Chondrocyte (in vitro differentiated cells): ENCODE measurements at regions not wholly inside any gene's neighbourhood (a gene's known extent, or its start where the extent isn't known, plus 50 kb on each side); places are given as distances from the start of the nearest gene placed in this dataset.

ENCODE experiments used
- DNase-seq: peaks from one replicate; pipeline ENCODE4 v3.0.0; 2021; ENCODE audit warnings: mixed read lengths, low spot score
- H3K27ac Mint-ChIP-seq: one replicate; pipeline ENCODE4 v1.8.0; 2021; ENCODE audit warnings: mild to moderate bottlenecking, moderate library complexity, mixed read lengths; ENCODE audit not compliant: unreplicated experiment
- H3K27me3 Mint-ChIP-seq: 2 replicates; pipeline ENCODE4 v1.8.0; 2021; ENCODE audit warnings: low read depth, mixed read lengths
- H3K36me3 Mint-ChIP-seq: 2 replicates; pipeline ENCODE4 v1.8.0; 2021; ENCODE audit warnings: low read depth, mixed read lengths
- H3K4me1 Mint-ChIP-seq: 2 replicates; pipeline ENCODE4 v1.8.0; 2021; ENCODE audit warnings: low read depth, mild to moderate bottlenecking, mixed read lengths
- H3K4me3 Mint-ChIP-seq: one replicate; pipeline ENCODE4 v1.8.0; 2021; ENCODE audit warnings: mild to moderate bottlenecking, moderate library complexity, mixed read lengths; ENCODE audit not compliant: unreplicated experiment
- H3K9me3 Mint-ChIP-seq: 2 replicates; pipeline ENCODE4 v1.8.0; 2021; ENCODE audit warnings: low read depth, mixed read lengths
- TF ChIP-seq, protein P1 (sequence below): fragments of 200-600 bp; sonication (generic); IDR thresholded peaks from 2 replicates; pipeline ENCODE4 v1.5.0; 2021; ENCODE audit warnings: antibody characterized with exemption, mild to moderate bottlenecking, moderate library complexity

DNA sequence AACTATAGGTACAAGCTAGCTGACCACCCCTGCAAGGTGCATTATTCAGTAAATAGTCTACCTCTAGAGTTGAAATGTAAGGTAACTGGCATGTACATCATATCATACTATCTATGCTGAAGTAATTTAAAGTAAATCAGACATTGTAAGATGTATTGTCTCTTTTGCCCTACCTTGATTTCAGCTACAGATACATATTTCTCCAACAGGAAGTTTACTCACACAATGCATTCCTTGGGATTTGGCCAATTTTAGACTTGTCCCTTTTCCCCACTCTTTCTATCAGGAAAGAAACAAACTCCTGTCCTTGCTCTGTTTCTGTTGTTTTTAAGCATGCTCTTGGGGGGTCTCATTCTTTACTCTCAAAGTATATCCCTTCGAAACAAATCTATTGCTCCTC lies 58.5 kb upstream of the TSLP start:
- H3K9me3 Mint-ChIP-seq, result no peaks in the 10 kb centered on the region
- no peak overlapping the region for H3K27ac Mint-ChIP-seq
- TF ChIP-seq, protein P1, sequence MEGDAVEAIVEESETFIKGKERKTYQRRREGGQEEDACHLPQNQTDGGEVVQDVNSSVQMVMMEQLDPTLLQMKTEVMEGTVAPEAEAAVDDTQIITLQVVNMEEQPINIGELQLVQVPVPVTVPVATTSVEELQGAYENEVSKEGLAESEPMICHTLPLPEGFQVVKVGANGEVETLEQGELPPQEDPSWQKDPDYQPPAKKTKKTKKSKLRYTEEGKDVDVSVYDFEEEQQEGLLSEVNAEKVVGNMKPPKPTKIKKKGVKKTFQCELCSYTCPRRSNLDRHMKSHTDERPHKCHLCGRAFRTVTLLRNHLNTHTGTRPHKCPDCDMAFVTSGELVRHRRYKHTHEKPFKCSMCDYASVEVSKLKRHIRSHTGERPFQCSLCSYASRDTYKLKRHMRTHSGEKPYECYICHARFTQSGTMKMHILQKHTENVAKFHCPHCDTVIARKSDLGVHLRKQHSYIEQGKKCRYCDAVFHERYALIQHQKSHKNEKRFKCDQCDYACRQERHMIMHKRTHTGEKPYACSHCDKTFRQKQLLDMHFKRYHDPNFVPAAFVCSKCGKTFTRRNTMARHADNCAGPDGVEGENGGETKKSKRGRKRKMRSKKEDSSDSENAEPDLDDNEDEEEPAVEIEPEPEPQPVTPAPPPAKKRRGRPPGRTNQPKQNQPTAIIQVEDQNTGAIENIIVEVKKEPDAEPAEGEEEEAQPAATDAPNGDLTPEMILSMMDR, result no peak
- no peak for DNase-seq
- H3K36me3 Mint-ChIP-seq, result no peaks in the 10 kb centered on the region
- no peak overlapping the region for H3K4me3 Mint-ChIP-seq
- no peaks in the 10 kb centered on the region for H3K4me1 Mint-ChIP-seq
- peaks cover 12% of the 10 kb centered on the region for H3K27me3 Mint-ChIP-seq

GRCh38 chr5:111016801-111017200 lies 54.7 kb upstream of the TSLP start:
- H3K27me3 Mint-ChIP-seq, result peaks cover 11% of the 10 kb centered on the region
- no peaks in the 10 kb centered on the region for H3K36me3 Mint-ChIP-seq
- TF ChIP-seq, protein P1, result no peak
- no peak overlapping the region for H3K27ac Mint-ChIP-seq
- no peaks in the 10 kb centered on the region for H3K9me3 Mint-ChIP-seq
- no peak overlapping the region for H3K4me3 Mint-ChIP-seq
- no peaks in the 10 kb centered on the region for H3K4me1 Mint-ChIP-seq
- no peak for DNase-seq

- no peaks in the 10 kb centered on the region for H3K4me1 Mint-ChIP-seq
- no peak overlapping the region for H3K4me3 Mint-ChIP-seq
- H3K36me3 Mint-ChIP-seq, result no peaks in the 10 kb centered on the region
- no peak for DNase-seq
- no peaks in the 10 kb centered on the region for H3K9me3 Mint-ChIP-seq
- TF ChIP-seq, protein P1, result no peak
- H3K27me3 Mint-ChIP-seq, result peaks cover 12% of the 10 kb centered on the region
- no peak overlapping the region for H3K27ac Mint-ChIP-seq
These were observed 53.8 kb upstream of the TSLP start for GRCh38 chr5:111017731-111018130.
